Fibroblast of lung (primary cell): ENCODE measurements at regions not wholly inside any gene's neighbourhood (a gene's known extent, or its start where the extent isn't known, plus 50 kb on each side); places are given as distances from the start of the nearest gene placed in this dataset.

ENCODE experiments used
- CTCF ChIP-seq, 2 donors: IDR thresholded peaks in 1 of 2; conservative IDR thresholded peaks in 1 of 2; 1 replicate in 1 of 2; 2 replicates in 1 of 2; pipeline ENCODE4 v1.5.1; 2011 to 2012; ENCODE audit warnings: low read length in 2 of 2, control low read depth in 1 of 2, inconsistent platforms in 1 of 2, low read depth in 1 of 2, mild to moderate bottlenecking in 1 of 2
- EZH2 ChIP-seq: IDR thresholded peaks from 2 replicates; pipeline ENCODE4 v1.5.1; 2012; ENCODE audit warnings: low read length, control low read depth, mild to moderate bottlenecking; ENCODE audit errors: missing control alignments

- TF ChIP-seq CTCF (conservative IDR thresholded peaks at IDR 0.05 in 1 of 2, IDR thresholded peaks at IDR 0.05 in 1 of 2; ENCODE audit: low read depth in 1 of 2, low read length in 2 of 2) (no peak), EZH2 (no peak)
Observed at GRCh38 chr3:28067014-28067413, 174.4 kb upstream of the CMC1 start.
